NCI-H1048 (cell line): ENCODE measurements at regions not wholly inside any gene's neighbourhood (a gene's known extent, or its start where the extent isn't known, plus 50 kb on each side); places are given as distances from the start of the nearest gene placed in this dataset.
"Not testable (repeated sequence)": the region's sequence is repeated elsewhere in the genome, so short reads cannot be mapped to it uniquely, and the experiment has no call there.

Experiments
- DNase-seq: peaks from one replicate; lab custom pipeline; 2025; lab: John Stamatoyannopoulos, UW

- DNase-seq = no peak
Measured at GRCh38 chr7:113230691-113231090, 112.3 kb upstream of the SMIM30 start.

GRCh38 chr7:113217314-113217713, 99.0 kb upstream of the SMIM30 start:
- no peak for DNase-seq

- no peak for DNase-seq
Measured at GRCh38 chr7:113216038-113216437, 97.7 kb upstream of the SMIM30 start.

GRCh38 chr7:113209449-113210203, 91.3 kb upstream of the SMIM30 start:
- DNase-seq = no peak

- DNase-seq = no peak
Measured at GRCh38 chr7:113207931-113208330, 89.6 kb upstream of the SMIM30 start.

- DNase-seq = no peak
Measured at GRCh38 chr7:113207441-113207840, 89.1 kb upstream of the SMIM30 start.

- DNase-seq = no peak
Measured at GRCh38 chr7:113204415-113204814, 86.1 kb upstream of the SMIM30 start.

GRCh38 chr7:113202284-113202683, 83.9 kb upstream of the SMIM30 start:
- DNase-seq = no peak

GRCh38 chr7:113200281-113200680, 81.9 kb upstream of the SMIM30 start:
- DNase-seq = no peak

GRCh38 chr7:113199841-113200240, 81.5 kb upstream of the SMIM30 start:
- DNase-seq = no peak

GRCh38 chr7:113199136-113199535, 80.8 kb upstream of the SMIM30 start:
- no peak for DNase-seq

- DNase-seq = no peak
Measured at GRCh38 chr7:113198226-113198625, 79.9 kb upstream of the SMIM30 start.

- DNase-seq = no peak
Measured at GRCh38 chr7:113197274-113197673, 78.9 kb upstream of the SMIM30 start.

- DNase-seq = no peak
Measured at GRCh38 chr7:113188396-113188795, 70.0 kb upstream of the SMIM30 start.

- no peak for DNase-seq
Measured at GRCh38 chr7:113179313-113179712, 61.0 kb upstream of the SMIM30 start.

GRCh38 chr7:113176836-113177235, 58.5 kb upstream of the SMIM30 start:
- no peak for DNase-seq

- DNase-seq = not testable (repeated sequence)
Measured at GRCh38 chr7:113176180-113176579, 57.8 kb upstream of the SMIM30 start.

GRCh38 chr7:113175525-113176104, 57.3 kb upstream of the SMIM30 start:
- DNase-seq = no peak

GRCh38 chr7:113172726-113173125, 54.4 kb upstream of the SMIM30 start:
- DNase-seq = no peak

GRCh38 chr7:113170591-113170990, 52.2 kb upstream of the SMIM30 start:
- DNase-seq = no peak
